ENCODE measurements at regions not wholly inside any gene's neighbourhood (a gene's known extent, or its start where the extent isn't known, plus 50 kb on each side); places are given as distances from the start of the nearest gene placed in this dataset.

GRCh38 chr4:24274381-24274941, 309.9 kb downstream of the DHX15 start:
- Histone ChIP-seq H3K9me3 (no peaks in the 10 kb centered on the region), H3K4me1 (no peaks in the 10 kb centered on the region), H3K36me3 (ENCODE audit: low read depth, missing control alignments) (no peaks in the 10 kb centered on the region), H3K27ac (no peak overlapping the region), H3K27me3 (no peaks in the 10 kb centered on the region), H3K4me3 (no peak overlapping the region)
- WGBS, 2 donors: 82 to 93% methylated on average over 3 of the region's 3 CpGs
- TF ChIP-seq POLR2A (IDR thresholded peaks at IDR 0.05) (no peak), CTCF (IDR thresholded peaks at IDR 0.05) (no peak)
- intact Hi-C loops (cut with DNase I; ENCODE audit: low total_unique reads): no loop called here
- no peak for DNase-seq

- H3K36me3 ChIP-seq (ENCODE audit: low read depth, missing control alignments): no peaks in the 10 kb centered on the region
- WGBS, 2 donors: 85 to 90% methylated on average over 4 of the region's 4 CpGs
- H3K4me3 ChIP-seq: no peak overlapping the region
- no peaks in the 10 kb centered on the region for H3K4me1 ChIP-seq
- TF ChIP-seq CTCF (IDR thresholded peaks at IDR 0.05) (no peak), POLR2A (IDR thresholded peaks at IDR 0.05) (no peak)
- no peaks in the 10 kb centered on the region for H3K27me3 ChIP-seq
- intact Hi-C loops (cut with DNase I; ENCODE audit: low total_unique reads): no loop called here
- H3K27ac ChIP-seq: no peak overlapping the region
- no peak for DNase-seq
- no peaks in the 10 kb centered on the region for H3K9me3 ChIP-seq
Observed at GRCh38 chr4:24273136-24273535, 311.2 kb downstream of the DHX15 start.

- intact Hi-C loops (cut with DNase I; ENCODE audit: low total_unique reads): no loop called here
- 73 to 81% methylated on average over 4 of the region's 4 CpGs for WGBS, 2 donors
- no peak for DNase-seq
- TF ChIP-seq CTCF (IDR thresholded peaks at IDR 0.05) (no peak), POLR2A (IDR thresholded peaks at IDR 0.05) (no peak)
- H3K4me3 ChIP-seq: no peak overlapping the region
- H3K9me3 ChIP-seq: no peaks in the 10 kb centered on the region
- no peaks in the 10 kb centered on the region for H3K4me1 ChIP-seq
- no peaks in the 10 kb centered on the region for H3K27me3 ChIP-seq
- no peak overlapping the region for H3K27ac ChIP-seq
- no peaks in the 10 kb centered on the region for H3K36me3 ChIP-seq (ENCODE audit: low read depth, missing control alignments)
Observed at GRCh38 chr4:24266951-24267722, 317.2 kb downstream of the DHX15 start.

GRCh38 chr4:24265989-24266388, 318.4 kb downstream of the DHX15 start:
- H3K4me3 ChIP-seq: no peak overlapping the region
- H3K4me1 ChIP-seq: no peaks in the 10 kb centered on the region
- no peak for TF ChIP-seq POLR2A (IDR thresholded peaks at IDR 0.05)
- intact Hi-C loops (cut with DNase I; ENCODE audit: low total_unique reads): no loop called here
- H3K27ac ChIP-seq: no peak overlapping the region
- no peaks in the 10 kb centered on the region for H3K27me3 ChIP-seq
- 66 to 78% methylated on average over 7 of the region's 7 CpGs for WGBS, 2 donors
- no peaks in the 10 kb centered on the region for H3K36me3 ChIP-seq (ENCODE audit: low read depth, missing control alignments)
- no peaks in the 10 kb centered on the region for H3K9me3 ChIP-seq
- no peak for DNase-seq

- 88 to 91% methylated on average over 4 of the region's 4 CpGs for WGBS, 2 donors
- TF ChIP-seq CTCF (IDR thresholded peaks at IDR 0.05): no peak
- TF ChIP-seq POLR2A (IDR thresholded peaks at IDR 0.05): no peak
Observed at GRCh38 chr4:24262616-24263015, 321.7 kb downstream of the DHX15 start.

More at GRCh38 chr4:24262616-24263015, 321.7 kb downstream of the DHX15 start:
- Histone ChIP-seq H3K36me3 (ENCODE audit: low read depth, missing control alignments) (no peaks in the 10 kb centered on the region), H3K4me3 (no peak overlapping the region), H3K4me1 (no peaks in the 10 kb centered on the region), H3K27ac (no peak overlapping the region), H3K9me3 (no peaks in the 10 kb centered on the region), H3K27me3 (no peaks in the 10 kb centered on the region)
- no peak for DNase-seq
- intact Hi-C loops (cut with DNase I; ENCODE audit: low total_unique reads): no loop called here
